Cortex of kidney (tissue), 1 donor: ENCODE measurements at regions not wholly inside any gene's neighbourhood (a gene's known extent, or its start where the extent isn't known, plus 50 kb on each side); places are given as distances from the start of the nearest gene placed in this dataset.
"Not testable (repeated sequence)": the region's sequence is repeated elsewhere in the genome, so short reads cannot be mapped to it uniquely, and the experiment has no call there.

Experiments used
- DNase-seq: peaks from one replicate; lab custom pipeline; 2025; lab: John Stamatoyannopoulos, UW

GRCh38 chr13:33554919-33555791 is 262.8 kb upstream of the RFC3 start:
- no peak for DNase-seq

- no peak for DNase-seq
Measured at GRCh38 chr13:33556828-33557227, 261.1 kb upstream of the RFC3 start.

GRCh38 chr13:33560726-33561125 is 257.2 kb upstream of the RFC3 start:
- DNase-seq: no peak

- no peak for DNase-seq
Measured at GRCh38 chr13:33561627-33562026, 256.3 kb upstream of the RFC3 start.

GRCh38 chr13:33571618-33572017 is 246.3 kb upstream of the RFC3 start:
- DNase-seq: no peak

GRCh38 chr13:33572322-33572721 is 245.6 kb upstream of the RFC3 start:
- not testable (repeated sequence) for DNase-seq

- DNase-seq: no peak
Measured at GRCh38 chr13:33575378-33575777, 242.6 kb upstream of the RFC3 start.

- no peak for DNase-seq
Measured at GRCh38 chr13:33577007-33577406, 240.9 kb upstream of the RFC3 start.

- DNase-seq: no peak
Measured at GRCh38 chr13:33578786-33579185, 239.2 kb upstream of the RFC3 start.

GRCh38 chr13:33582121-33582520 is 235.8 kb upstream of the RFC3 start:
- no peak for DNase-seq

GRCh38 chr13:33583398-33583797 is 234.6 kb upstream of the RFC3 start:
- DNase-seq: no peak

- DNase-seq: no peak
Measured at GRCh38 chr13:33590936-33591335, 227.0 kb upstream of the RFC3 start.

- DNase-seq: no peak
Measured at GRCh38 chr13:33606692-33607091, 211.3 kb upstream of the RFC3 start.

GRCh38 chr13:33610438-33611120 is 207.4 kb upstream of the RFC3 start:
- no peak for DNase-seq

GRCh38 chr13:33611121-33611805 is 206.7 kb upstream of the RFC3 start:
- DNase-seq: no peak

GRCh38 chr13:33612641-33613638 is 205.0 kb upstream of the RFC3 start:
- no peak for DNase-seq

- no peak for DNase-seq
Measured at GRCh38 chr13:33615436-33615835, 202.5 kb upstream of the RFC3 start.

- DNase-seq: no peak
Measured at GRCh38 chr13:33616130-33616529, 201.8 kb upstream of the RFC3 start.

- no peak for DNase-seq
Measured at GRCh38 chr13:33617055-33617454, 200.9 kb upstream of the RFC3 start.

GRCh38 chr13:33624253-33624652 is 193.7 kb upstream of the RFC3 start:
- DNase-seq: no peak

- DNase-seq: no peak
Measured at GRCh38 chr13:33624740-33625139, 193.2 kb upstream of the RFC3 start.

- DNase-seq: no peak
Measured at GRCh38 chr13:33626407-33626806, 191.5 kb upstream of the RFC3 start.
